ENCODE measurements at regions not wholly inside any gene's neighbourhood (a gene's known extent, or its start where the extent isn't known, plus 50 kb on each side); places are given as distances from the start of the nearest gene placed in this dataset.

DNA sequence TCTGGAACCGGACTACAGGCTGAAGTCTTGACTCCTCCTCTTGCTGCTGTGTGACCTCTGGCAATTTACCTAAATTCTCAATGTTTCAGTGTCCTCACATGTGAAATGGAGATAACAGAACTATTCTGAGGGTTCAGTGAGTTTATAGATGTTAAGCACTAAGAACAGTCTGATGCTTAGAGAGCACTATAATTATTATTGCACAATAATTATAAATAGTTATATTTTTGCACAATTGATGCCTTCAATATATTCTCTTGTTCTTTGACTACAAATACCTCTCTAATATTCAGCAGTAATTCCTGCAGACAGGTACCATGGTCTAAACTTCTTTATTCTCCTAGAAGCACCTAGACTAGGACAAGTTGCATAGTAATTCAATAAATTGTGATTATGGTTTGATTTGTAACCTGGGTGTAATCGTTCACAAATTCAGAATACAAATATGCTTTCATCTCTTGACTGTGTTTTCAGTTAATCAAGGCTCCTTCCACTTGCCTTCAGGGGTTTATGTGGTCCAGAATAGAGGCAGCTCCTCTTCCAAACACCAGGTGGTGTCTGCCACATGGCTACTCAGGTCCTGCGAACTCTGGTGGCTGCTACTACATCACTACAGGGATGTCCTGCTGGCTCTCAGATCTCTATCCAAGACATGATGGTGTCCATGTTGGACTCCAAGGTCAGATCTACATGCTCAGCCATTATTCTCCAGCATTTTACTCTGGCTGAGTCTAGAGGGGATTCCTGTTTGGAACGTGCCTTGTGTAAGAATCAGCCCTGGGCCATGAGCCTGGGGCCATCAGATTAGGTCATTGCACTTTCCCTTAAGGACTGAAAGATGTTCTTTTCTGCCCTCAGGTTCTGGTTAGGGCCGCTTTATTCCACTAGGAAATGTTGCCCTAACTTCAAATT is 103.4 kb downstream of the QRFPR start:
- no peak for DNase-seq

DNA sequence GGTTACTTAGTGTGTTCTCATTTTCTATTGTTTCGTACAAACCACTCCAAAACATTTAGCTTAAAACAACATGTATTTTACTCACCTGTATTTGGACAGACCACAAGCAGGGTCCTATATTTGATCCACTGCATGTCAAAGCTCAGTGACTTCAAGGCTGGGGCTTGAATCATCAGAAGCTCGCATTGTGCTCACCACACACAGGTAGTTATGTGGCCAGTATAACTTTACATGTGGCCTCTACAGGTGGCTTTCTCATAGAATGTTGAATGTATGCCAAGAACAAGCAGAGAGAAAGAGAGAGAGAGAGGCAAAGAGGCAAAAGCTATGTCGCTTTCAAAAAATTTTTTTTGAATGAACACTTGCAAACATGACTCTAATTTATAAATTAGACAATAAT is 107.6 kb downstream of the QRFPR start:
- no peak for DNase-seq

DNA sequence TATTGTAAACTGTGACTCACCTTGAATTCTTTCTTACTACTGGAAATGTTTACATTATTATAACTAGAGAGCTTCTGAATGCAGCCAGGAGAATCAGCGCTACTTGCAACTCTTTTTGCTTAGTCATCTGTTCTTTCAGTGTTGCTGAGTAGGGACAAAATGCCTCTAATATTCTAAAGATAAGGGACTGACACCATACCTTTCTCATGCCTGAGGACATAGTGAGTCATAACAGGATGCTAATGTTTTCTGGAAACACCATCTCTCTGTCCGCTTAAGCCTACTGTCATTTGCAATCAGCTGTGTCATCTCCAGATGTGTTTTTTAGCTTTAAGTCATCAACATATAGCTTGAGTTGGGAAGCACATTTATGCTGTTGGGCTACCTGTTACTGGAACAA is 108.3 kb downstream of the QRFPR start:
- DNase-seq: no peak

DNA sequence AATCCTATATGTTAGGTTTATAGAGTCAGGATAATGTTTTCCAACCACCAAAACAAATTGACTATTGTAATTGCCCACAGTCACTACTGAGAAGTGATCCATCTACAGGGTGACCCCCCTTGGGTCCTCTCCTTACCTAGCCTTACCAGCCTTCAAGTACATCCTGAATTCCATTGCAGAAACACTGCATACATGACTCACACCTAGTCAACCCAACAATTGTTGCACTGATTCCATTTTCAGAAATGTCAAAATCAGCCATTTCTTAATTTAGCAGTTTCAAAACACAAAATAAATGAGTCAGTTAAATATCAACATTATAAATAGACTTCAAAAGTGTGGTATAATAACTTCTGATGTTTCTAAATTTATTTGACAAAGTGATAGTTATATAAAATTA is 106.3 kb upstream of the TNIP3 start:
- DNase-seq: no peak

DNA sequence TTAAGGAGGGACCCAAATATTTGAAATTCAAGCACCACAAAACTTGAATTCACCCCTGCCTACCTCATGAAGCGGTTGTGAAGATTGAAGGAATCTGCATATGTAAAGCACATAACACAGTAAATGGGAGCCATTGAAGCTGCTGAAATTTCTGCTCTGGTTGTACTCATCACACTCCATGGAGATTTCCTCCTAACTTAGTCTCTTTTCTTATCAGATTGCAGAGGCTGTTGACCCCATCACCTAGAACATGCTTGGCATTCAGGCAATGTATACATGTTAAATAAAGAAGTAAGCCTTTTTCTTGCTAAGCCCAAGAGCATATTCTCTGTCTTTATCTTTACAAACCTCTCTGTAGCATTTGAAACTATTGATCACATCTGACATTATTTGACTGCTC is 104.9 kb upstream of the TNIP3 start:
- DNase-seq: no peak

DNA sequence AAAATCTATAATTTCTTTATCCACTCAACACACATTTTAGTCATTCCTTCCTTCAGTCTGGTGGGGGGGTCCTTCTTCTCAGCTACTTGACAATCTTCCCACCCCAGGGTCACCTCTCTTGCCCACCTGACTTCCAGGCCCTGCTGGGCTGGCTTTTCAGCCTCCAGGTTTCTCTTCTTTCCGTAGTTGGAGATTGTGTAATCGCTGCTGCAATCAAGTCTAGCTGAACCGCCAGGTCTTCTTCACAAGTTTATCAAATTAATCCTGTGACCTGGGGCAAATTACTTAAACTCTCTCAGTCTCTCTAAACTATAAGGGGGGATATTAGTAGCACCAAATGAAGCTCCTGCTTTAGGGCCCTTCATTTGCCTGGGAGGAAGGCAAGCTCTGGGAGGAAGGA is 102.9 kb upstream of the TNIP3 start:
- DNase-seq: no peak

DNA sequence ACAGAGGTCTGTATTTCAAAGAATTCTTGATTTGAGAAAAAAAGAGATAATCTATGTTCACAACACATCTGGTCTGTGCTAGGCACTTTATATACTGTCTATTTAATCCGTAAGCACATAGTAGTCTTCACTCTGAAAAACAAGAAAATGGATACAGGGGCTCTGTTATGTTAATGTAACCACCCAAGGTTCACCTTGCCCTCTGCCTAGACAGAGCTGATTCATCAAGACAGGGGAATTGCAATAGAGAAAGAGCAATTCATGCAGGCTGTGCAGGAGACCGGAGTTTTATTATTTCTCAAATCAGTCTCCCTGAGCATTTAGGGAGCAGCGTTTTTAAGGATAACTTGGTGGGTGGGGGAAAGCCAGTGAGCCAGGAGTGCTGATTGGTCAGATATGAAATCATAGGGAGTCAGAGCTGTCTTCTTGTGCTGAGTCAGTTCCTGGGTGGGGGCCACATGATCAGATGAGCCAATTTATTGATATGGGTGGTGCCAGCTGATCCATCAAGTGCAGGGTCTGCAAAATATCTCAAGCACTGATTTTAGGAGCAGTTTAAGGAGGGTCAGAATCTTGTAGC is 92.9 kb upstream of the TNIP3 start:
- DNase-seq: no peak

DNA sequence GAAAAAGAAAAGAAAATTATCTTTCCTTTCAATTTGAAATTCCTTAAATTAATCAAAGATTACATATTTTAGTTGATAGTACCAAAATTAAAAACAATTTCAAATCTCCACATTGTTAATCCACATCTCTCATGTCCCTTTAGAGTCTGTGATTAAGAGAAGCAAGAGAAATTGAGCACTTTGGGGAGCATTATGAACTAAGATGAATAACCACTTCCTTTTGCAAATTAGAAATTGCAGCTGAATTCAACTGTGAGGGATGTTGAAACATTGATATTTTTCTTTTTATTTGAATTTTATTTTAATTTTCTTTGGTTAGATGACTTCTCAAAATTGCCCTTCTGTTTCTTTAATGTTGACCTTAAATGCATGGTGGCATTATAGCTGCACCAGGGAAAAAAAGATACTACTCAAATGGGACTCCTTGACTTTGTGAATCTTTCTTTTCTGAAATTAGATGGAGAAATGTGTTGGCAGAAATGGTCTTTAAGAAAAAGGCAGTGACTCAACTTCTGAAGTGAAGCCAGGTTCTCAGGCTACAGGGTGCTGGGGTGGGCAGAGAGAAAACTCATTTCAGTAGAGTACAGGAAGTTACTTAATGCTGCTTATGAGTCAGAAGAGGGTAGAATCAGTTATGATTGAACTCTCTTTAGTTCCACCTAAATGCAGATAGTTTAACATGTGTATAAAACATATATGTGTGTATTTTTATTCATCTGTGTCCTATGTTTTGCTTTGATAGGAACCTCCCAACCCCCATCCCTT is 92.0 kb upstream of the TNIP3 start:
- DNase-seq: peak; percentile 44 to 64

DNA sequence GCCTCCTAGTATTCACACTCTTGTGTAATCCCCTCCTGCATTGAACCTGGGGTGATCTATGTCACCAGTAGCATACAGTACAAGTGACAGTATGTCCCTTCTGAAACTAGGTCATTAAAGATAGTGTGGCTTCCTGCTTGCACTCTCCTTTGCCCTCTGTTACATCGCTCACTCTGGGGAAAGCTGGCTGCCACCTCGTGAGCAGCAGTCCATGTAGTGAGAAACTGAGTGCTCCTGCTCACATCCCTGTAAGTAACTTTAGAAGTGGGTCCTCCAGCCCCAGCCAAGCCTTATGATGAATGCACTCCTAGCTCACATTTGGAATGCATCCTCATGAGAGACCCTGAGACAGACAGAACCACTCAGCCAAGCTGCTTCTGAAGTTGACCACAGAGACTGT is 89.8 kb upstream of the TNIP3 start:
- DNase-seq: peak; percentile 34 to 68

DNA sequence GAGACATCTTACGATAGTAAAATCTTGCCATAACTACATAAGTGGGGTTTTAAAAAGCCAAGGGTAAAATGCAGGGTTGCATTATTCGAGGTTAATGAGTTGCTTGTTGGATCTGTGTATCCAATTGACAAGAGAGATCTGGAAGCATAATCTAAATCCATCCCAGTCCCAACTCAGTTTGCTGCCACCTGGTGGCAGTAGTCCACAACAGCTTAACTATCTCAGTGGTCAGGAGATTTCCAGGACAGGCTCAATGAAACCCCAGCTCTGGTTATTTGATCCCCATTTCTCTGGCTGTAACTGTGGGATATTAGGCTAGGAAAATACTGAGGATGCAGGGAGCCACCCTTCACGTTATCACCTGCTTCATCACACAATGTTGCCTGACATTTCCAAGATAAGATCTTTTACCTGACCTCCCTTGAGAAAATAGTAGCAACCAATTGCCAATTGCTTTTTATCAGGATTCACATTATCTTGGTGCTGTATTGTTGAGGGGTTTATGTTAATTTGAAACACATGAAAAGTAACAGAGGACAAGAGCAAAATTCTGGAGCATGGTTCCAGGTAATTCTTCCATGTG is 88.2 kb upstream of the TNIP3 start:
- DNase-seq: peak; percentile 58 to 64

DNA sequence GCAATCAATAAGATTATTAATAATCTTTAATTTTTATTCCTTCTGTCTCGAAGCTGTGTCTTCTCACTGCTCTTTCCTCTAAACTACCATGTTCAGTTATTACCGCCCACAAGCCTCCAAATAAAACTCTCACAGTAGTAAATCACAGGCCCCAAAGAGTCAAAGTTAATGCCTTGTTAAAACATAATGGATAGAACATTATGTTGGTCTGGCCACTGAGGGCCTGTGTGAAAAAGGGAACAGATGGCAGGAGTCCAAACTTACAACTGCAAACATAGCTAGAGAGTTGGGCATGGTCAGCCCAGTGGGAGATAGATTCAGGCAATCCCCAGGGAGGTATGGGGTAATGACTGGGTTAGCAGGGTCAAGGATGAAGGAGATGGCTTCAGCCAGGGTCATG is 84.6 kb upstream of the TNIP3 start:
- DNase-seq: no peak

DNA sequence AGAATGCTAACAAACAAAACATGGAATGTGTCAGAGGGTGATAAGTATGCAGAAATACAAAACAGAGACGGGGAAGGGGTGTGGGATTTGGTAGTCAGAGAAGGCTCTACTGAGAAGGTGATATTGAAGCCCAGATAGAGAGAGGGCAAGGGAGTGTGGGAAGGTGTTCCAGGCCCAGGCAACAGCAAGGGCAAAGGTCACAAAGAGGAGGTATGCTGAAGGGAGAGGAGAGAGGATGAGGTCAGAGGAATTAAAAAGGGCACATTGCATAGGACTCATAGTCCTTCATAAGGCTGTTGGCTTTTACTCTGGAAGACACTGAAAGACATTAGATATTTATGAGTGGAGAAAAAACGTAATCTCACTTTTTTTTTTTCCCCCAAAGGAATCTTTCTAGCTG is 82.6 kb upstream of the TNIP3 start:
- DNase-seq: no peak

DNA sequence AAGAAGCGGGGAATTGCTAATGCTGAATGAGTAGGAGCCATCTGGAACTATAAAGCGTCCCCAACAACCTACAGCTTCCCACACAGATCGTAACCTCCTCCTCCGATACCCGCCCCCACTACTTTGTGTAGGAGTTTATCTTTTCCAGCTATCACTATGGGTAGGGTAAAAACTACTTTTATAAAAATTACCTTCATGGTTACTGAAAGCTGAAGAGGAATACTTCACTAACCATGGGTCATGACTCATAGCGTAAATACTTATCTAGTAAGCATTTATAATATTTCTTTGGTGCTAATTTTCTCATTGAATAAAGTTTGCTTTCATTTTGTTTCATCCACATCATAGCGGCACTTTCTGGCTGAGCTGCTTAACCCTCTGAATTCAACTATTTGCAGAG is 79.4 kb upstream of the TNIP3 start:
- DNase-seq: peak in 1 of 2 donors; percentile 33

DNA sequence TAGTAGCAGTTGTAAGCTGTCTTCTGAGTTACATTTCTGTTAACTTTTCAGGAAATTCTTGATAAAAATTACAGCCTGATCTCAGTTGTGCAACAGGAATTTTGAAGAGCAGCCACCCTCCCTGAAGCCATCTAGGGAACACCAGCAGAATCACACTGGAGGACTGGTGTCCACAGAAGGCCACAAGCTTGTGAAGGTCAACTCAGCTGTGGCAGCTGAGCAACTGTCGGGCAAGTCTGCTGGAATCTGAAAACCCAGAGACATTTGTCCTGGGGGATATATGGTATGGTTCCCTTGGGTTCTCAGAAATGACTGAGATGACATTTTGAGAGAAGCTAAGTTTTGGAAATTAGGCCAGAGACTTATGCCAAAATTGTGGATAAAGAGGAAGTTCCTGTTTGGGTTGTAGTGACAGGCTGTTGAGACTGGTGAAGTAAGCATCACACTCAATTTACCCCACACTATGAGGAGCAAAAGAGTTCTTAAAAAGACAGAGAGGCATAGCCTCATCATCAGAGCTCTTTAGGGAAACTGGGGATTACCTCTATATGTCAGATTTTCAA is 78.1 kb upstream of the TNIP3 start:
- DNase-seq: no peak

DNA sequence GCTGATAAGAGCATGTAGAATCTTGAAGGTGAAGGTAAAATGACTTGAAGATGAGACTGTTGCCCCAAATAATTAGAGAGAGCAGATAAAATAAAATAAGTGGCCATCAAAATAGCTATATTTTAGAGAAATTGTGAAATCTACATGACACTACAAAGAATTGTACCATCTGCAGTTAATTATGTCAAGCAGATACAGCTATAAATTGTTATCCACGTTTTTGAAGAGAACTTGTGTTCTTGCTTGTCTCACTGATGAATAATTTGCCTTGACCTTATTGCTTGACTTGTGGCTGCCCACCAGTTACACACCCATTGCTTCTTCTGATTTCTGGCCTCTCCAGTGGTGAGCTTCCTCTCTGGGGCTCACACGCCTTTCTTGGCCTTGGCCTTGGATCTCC is 75.8 kb upstream of the TNIP3 start:
- DNase-seq: no peak

DNA sequence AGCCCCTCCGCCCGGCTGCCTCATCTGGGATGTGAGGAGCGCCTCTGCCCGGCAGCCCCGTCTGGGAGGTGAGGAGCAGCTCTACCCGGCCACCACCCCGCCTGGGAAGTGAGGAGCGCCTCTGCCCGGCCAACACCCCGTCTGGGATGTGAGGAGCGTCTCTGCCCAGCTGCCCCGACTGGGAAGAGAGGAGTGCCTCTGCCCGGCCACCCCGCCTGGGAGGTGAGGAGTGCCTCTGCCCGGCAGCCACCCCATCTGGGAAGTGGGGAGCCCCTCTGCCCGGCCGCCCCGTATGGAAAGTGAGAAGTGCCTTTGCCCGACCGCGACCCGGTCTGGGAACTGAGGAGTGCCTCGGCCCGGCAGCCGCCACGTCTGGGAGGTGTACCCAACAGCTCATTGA is 74.3 kb upstream of the TNIP3 start:
- DNase-seq: no peak

DNA sequence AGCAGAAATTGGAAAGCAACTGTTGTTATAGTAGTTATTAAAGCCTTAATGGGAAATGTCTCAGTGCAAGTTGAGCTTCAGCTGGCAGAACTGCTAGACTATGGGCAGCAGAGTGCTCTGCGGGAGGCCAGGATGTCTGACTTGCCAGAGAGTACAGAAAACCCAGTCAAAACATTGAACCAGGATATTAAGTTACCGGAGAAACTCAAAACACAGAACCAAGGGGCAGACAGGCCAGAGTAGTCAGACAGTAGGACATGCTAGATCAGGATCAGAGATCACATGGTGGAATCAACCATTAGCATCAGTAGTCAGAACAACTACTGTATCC is 72.9 kb upstream of the TNIP3 start:
- DNase-seq: no peak

DNA sequence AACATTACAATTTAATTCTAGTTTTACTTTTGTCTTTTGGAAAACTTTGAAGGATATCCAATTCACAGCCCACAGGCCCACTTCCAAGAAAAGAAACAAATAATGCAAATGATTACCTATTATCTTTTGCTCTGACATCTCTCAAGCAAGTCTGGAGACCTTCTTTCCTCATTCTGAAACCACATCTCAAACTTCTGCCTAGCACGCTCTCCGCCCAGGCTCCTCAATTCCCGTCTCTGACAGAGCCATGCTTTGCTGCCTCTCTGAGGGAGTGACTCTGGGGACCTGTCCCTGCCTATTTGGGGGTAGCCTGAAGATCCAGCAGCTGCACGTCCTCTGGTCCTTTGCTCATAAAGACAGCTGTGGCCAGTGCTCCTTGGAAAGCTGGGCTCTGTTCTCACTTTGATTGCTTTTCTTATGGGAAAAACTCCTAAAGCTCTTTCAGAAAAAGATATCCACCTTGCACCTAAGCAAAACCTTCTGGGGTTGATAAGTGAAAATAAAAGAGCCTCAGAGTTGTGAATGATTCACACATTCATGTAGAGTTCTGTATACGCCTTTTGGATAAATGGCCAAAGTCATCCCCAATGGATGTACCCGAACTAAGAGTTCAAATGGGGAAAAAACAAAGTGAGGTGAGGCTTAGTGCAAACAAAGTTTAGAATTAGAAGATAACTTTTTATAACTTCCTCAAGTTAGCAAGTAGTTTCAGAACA is 72.4 kb upstream of the TNIP3 start:
- no peak for DNase-seq

DNA sequence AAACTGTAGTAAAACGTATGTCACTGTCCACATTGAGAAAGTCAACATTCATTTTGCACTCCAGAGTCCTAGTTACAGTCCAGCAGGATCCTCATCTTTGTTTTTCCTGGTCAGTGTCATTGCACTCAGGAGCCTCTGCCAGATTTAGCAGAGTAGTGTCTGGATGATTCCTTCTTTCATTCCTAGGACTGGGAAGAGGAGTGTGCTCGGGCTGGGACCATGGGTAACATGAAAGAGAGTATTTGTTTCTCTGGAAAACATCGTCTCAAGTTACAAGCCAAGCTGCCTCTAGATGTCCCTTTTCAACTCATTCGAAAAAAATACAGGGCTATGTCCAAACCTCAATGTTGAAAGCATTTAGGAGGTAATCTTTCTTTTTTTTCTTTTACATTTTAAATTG is 69.9 kb upstream of the TNIP3 start:
- DNase-seq: no peak

DNA sequence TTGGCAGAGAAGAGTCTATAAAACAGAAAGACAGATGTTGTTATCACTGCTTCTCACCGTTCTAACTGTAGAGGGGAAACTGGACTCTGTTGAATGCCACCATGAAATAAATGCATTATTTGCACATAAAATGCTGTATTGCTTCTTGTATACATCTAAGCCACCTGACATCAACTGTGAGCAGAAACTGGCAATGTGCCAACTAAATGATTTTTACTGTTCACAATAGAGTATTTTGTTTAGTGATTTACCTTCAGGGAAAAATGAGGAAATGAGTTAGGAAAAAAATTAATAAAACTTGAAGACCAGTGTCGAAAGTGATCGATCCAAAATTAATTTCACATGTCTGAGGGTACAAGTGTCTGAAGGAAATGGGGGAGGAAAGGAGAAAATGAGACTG is 65.9 kb upstream of the TNIP3 start:
- DNase-seq: no peak

DNA sequence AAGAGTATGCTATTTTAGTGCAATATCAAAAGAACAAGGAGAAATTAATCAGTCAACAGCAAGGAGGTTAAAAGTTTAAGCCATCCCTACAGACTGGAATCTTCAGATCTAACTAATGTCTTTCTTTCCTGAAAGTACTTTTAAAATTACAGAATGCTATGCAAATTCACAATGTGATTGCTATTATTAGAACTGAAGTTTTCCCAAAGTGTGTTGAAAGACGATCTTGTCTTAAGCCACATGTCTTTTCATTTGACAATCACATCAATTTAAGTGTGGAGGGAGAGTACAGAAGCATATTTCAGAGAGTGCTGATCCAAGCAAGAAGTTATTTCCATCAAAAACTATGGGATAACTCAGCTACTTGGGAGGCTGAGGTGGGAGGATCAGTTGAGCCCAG is 64.7 kb upstream of the TNIP3 start:
- DNase-seq: no peak

DNA sequence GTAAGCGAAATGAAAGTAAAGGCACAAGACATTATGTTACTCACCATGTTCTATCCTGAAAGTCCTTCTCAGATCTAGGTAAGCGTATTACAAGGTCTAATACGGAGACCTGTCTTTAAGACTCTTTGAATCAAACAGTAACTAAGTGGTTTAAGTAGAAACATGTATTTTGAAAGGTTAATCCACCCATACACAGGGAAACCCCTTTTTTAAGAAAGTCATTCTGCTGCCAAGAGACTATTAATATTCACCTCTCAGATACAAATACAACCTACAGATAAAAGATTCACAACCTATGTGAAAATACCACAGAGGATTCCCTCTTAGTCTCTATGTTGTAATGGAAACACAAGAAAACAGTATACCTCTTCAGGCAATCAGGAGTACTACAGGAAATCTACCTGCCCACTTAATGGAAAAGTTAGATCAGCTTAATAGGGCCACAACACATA is 63.2 kb upstream of the TNIP3 start:
- DNase-seq: peak in 1 of 2 donors; percentile 65

DNA sequence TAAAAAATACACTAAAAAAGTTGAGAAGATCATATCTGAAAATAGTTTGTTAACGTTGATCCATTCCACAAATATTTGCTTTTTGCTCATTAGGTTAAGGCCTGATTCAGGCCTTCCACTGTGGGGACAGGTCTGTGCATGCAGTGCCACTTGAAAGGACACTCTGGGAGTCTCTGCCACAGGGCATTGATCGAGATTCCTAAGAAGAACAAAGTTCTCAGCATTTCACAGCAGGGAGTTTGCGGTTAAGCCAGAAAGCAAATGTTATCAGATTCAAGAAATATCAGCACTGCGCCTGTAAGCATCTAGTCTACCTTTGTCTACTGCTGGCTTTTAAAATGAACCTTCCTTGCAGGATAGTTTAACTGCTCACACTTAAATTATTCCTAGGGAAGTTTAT is 62.2 kb upstream of the TNIP3 start:
- peak in 1 of 2 donors; percentile 37 for DNase-seq

All from CD4-positive, alpha-beta T cell treated with Interleukin-4 for 1 hour (primary cell).